Activated CD4-positive, alpha-beta T cell treated with anti-CD3 and anti-CD28 coated beads, Interleukin-2, amount 10 ng/mL, durations not matched to agents 24 days and 14 days (primary cell): ENCODE measurements at regions not wholly inside any gene's neighbourhood (a gene's known extent, or its start where the extent isn't known, plus 50 kb on each side); places are given as distances from the start of the nearest gene placed in this dataset.

ENCODE experiments used
- DNase-seq: peaks from one replicate; pipeline ENCODE4 v3.0.0; 2022
- H3K27ac Mint-ChIP-seq: one replicate; pipeline ENCODE4 v1.8.0; 2022; ENCODE audit warnings: mild to moderate bottlenecking, mixed read lengths
- H3K27me3 Mint-ChIP-seq: one replicate; pipeline ENCODE4 v1.8.0; 2022; ENCODE audit warnings: mixed read lengths
- H3K36me3 Mint-ChIP-seq: one replicate; pipeline ENCODE4 v1.8.0; 2022; ENCODE audit warnings: low read depth, mild to moderate bottlenecking, mixed read lengths
- H3K4me1 Mint-ChIP-seq: one replicate; pipeline ENCODE4 v1.8.0; 2021; ENCODE audit warnings: mixed read lengths
- H3K4me3 Mint-ChIP-seq: one replicate; pipeline ENCODE4 v1.8.0; 2022; ENCODE audit warnings: mild to moderate bottlenecking, moderate library complexity, mixed read lengths
- H3K9me3 Mint-ChIP-seq: one replicate; pipeline ENCODE4 v1.8.0; 2021; ENCODE audit warnings: mixed read lengths
- intact Hi-C: fragments of 100-400 bp; cut with micrococcal nuclease; formaldehyde crosslinking; loops from one replicate; pipeline ENCODE4 v1.15.1; 2023

GRCh38 chr3:104536715-104537114 lies 830.0 kb upstream of the ALCAM start:
- no peak for DNase-seq
- no peak overlapping the region for H3K27ac Mint-ChIP-seq
- no peaks in the 10 kb centered on the region for H3K36me3 Mint-ChIP-seq

DNA sequence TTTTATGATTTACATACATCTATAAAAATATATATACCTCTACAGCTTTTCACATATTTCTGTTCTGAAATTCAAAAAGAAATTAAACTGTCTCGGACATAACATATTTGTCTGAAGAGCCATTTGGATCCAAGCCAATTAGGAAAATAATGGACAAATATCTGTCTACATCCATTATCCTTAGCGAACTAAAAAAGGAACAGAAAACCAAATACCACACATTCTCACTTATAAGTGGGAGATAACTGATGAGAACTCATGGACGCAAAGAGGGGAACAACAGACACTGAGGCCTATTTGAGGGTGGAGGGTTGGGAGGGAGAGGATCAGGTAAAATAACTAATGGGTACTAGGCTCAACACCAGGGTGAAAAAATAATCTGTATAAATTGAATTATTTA lies 829.4 kb upstream of the ALCAM start:
- H3K36me3 Mint-ChIP-seq: no peaks in the 10 kb centered on the region
- intact Hi-C loops: no loop called here

More at GRCh38 chr3:104536715-104537114, 830.0 kb upstream of the ALCAM start:
- no peaks in the 10 kb centered on the region for H3K27me3 Mint-ChIP-seq
- H3K9me3 Mint-ChIP-seq: no peaks in the 10 kb centered on the region
- H3K4me1 Mint-ChIP-seq: no peaks in the 10 kb centered on the region
- H3K4me3 Mint-ChIP-seq: no peak overlapping the region
- intact Hi-C loops: no loop called here

DNA sequence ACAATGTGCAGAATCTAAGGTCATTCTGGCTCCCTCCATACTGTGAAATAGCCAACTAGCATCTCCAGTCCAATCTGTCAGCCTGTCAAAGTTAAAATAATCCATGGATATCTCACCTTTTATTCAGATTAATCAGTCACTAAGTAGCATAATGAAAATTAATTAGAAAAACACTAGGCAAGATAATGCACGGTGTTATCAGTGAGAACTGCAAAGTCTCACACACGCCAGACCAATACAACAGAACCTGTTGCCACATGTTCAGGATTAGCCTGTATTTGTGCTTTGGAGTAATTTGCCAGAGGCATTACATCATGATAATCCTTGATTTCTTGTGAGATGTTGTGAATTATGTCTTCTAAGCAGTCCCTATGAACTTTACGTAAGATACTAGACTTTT lies 820.4 kb upstream of the ALCAM start:
- Mint-ChIP-seq H3K27ac (no peak overlapping the region), H3K9me3 (no peaks in the 10 kb centered on the region), H3K4me3 (no peak overlapping the region), H3K36me3 (no peaks in the 10 kb centered on the region), H3K4me1 (no peaks in the 10 kb centered on the region), H3K27me3 (no peaks in the 10 kb centered on the region)
- no peak for DNase-seq
- intact Hi-C loops: no loop called here

More for the DNA sequence above, 829.4 kb upstream of the ALCAM start:
- no peak overlapping the region for H3K27ac Mint-ChIP-seq
- H3K27me3 Mint-ChIP-seq: no peaks in the 10 kb centered on the region
- H3K9me3 Mint-ChIP-seq: no peaks in the 10 kb centered on the region
- no peak for DNase-seq
- H3K4me3 Mint-ChIP-seq: no peak overlapping the region
- no peaks in the 10 kb centered on the region for H3K4me1 Mint-ChIP-seq

DNA sequence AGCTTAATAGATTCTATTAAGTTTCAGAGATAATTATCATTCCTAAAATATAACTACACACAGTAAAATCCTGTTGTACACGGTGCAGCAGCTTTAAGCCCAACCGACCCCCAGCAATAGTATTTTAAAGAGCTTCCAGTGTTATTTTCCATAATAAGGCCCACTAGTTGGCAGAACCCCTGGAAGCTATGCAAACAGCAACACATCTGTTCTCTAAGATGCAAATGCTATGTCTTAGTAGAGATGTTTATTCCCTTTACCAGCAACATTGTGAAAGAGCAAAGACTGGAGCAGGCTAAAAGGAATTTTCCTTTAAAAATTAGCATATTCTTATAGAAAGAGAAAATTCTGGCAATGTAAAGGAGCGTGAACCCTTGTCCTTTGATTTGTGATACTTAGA lies 819.7 kb upstream of the ALCAM start:
- Mint-ChIP-seq H3K27me3 (no peaks in the 10 kb centered on the region), H3K4me1 (no peaks in the 10 kb centered on the region), H3K4me3 (no peak overlapping the region), H3K27ac (no peak overlapping the region), H3K36me3 (no peaks in the 10 kb centered on the region), H3K9me3 (no peaks in the 10 kb centered on the region)
- no peak for DNase-seq
- intact Hi-C loops: no loop called here

DNA sequence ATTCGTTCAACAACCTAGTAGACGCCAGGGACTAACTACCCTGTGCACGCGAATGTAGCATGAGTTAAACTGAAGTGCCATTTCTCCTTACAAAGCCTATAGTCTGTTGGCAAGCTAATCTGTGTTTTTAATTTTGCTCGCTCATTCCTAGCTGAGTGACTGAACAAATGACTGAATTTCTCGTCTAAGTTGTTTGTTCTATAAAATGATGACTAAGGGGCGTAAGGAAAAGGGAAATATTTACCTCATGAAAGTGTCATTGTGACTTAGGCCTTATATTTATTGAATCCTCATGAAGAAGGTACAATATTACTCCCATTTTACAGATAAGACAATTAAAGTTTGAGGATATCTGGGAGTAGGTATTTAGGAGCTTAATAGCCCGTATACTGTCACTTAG lies 818.3 kb upstream of the ALCAM start:
- Mint-ChIP-seq H3K27ac (no peak overlapping the region), H3K27me3 (peaks cover 4% of the 10 kb centered on the region), H3K4me1 (no peaks in the 10 kb centered on the region), H3K36me3 (no peaks in the 10 kb centered on the region), H3K9me3 (no peaks in the 10 kb centered on the region), H3K4me3 (no peak overlapping the region)
- DNase-seq: no peak
- intact Hi-C loops: no loop called here

- H3K27me3 Mint-ChIP-seq: peaks cover 4% of the 10 kb centered on the region
- intact Hi-C loops: no loop called here
- no peak overlapping the region for H3K4me3 Mint-ChIP-seq
- no peak overlapping the region for H3K27ac Mint-ChIP-seq
- H3K36me3 Mint-ChIP-seq: no peaks in the 10 kb centered on the region
- no peak for DNase-seq
- no peaks in the 10 kb centered on the region for H3K9me3 Mint-ChIP-seq
- no peaks in the 10 kb centered on the region for H3K4me1 Mint-ChIP-seq
Measured at GRCh38 chr3:104549099-104549714, 817.5 kb upstream of the ALCAM start.

- intact Hi-C loops: no loop called here
- Mint-ChIP-seq H3K9me3 (no peaks in the 10 kb centered on the region), H3K36me3 (no peaks in the 10 kb centered on the region), H3K4me3 (no peak overlapping the region), H3K4me1 (no peaks in the 10 kb centered on the region), H3K27ac (no peak overlapping the region), H3K27me3 (peaks cover 7% of the 10 kb centered on the region)
- DNase-seq: no peak
Measured at GRCh38 chr3:104553121-104553520, 813.6 kb upstream of the ALCAM start.

DNA sequence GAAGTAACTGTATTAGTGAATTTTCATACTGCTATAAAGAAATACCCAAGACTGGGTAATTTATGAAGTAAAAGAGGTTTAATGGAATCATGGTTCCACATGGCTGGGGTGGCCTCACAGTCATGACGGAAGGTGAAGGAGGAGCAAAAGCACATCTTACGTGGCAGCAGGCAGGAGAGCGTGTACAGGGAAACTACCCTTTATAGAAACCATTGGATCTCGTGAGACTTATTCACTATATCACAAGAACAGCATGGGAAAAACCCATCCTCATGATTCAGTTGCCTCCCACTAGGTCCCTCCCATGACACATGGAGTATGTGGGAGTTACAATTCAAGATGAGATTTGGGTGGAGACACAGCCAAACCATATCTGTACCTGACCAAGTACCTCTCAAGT lies 812.3 kb upstream of the ALCAM start:
- intact Hi-C loops: no loop called here
- no peak overlapping the region for H3K4me3 Mint-ChIP-seq
- H3K27me3 Mint-ChIP-seq: peaks cover 7% of the 10 kb centered on the region
- H3K4me1 Mint-ChIP-seq: no peaks in the 10 kb centered on the region
- H3K9me3 Mint-ChIP-seq: no peaks in the 10 kb centered on the region
- no peak overlapping the region for H3K27ac Mint-ChIP-seq
- no peaks in the 10 kb centered on the region for H3K36me3 Mint-ChIP-seq
- DNase-seq: no peak

GRCh38 chr3:104555728-104556127 lies 811.0 kb upstream of the ALCAM start:
- Mint-ChIP-seq H3K27ac (no peak overlapping the region), H3K27me3 (peaks cover 7% of the 10 kb centered on the region), H3K4me1 (no peaks in the 10 kb centered on the region), H3K36me3 (no peaks in the 10 kb centered on the region), H3K4me3 (no peak overlapping the region), H3K9me3 (no peaks in the 10 kb centered on the region)
- no peak for DNase-seq
- intact Hi-C loops: no loop called here

DNA sequence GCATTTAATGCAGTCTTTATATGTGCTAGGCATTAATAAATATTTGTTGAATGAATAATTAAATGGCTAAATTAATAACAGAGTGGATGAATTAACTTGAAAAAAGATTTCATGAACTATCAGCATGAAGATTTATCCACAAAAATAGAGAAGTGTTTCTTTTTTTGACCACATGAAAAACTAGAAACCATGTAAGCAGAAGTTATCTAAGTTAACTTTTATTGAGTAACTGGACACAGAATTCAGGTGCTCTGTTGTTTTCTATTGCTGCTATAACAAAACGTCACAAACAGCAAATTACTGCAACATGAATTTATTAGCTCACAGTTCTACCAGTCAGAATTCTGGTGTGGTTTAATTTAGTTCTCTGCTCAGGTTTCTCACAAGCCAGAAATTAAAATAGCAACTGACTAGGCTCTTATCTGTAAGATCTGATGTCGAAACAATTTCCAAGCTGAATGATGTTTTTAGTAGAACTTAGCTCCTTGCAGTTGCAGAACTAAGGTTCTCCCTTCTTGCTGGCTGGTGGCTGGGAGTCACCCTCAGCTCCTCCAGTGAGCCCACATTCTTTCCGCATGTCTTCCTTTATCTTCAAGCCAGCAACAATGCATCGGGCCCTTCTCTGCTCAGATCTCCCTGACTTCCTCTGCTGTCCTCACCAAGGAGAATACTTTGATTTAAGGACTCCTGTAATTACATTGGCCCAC lies 810.2 kb upstream of the ALCAM start:
- H3K36me3 Mint-ChIP-seq: no peaks in the 10 kb centered on the region
- intact Hi-C loops: no loop called here
- no peak overlapping the region for H3K27ac Mint-ChIP-seq

DNA sequence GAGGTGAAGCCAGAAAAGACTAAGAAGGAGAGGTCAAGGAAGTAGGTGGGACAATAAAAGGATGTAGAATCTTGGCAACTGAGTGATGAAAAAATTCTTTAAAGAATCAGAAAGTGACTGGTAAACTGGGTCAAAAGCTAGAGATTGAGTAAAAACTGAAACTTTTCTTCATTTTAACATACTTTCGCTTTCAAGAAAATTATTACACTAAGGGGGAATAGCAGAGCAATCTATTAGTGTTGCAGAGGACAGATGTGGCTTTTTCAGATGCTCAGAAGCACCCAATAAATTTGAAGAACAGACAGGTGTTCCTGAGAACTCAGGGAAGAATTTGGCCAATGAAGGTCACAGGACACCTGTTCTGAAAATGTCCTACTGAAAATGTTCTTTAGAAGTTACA lies 805.4 kb upstream of the ALCAM start:
- no peak overlapping the region for H3K4me3 Mint-ChIP-seq
- no peaks in the 10 kb centered on the region for H3K4me1 Mint-ChIP-seq
- DNase-seq: no peak
- no peaks in the 10 kb centered on the region for H3K36me3 Mint-ChIP-seq
- peaks cover 3% of the 10 kb centered on the region for H3K27me3 Mint-ChIP-seq
- intact Hi-C loops: no loop called here
- H3K9me3 Mint-ChIP-seq: no peaks in the 10 kb centered on the region
- H3K27ac Mint-ChIP-seq: no peak overlapping the region

More for the DNA sequence above, 810.2 kb upstream of the ALCAM start:
- Mint-ChIP-seq H3K4me3 (no peak overlapping the region), H3K4me1 (no peaks in the 10 kb centered on the region), H3K27me3 (peaks cover 7% of the 10 kb centered on the region), H3K9me3 (no peaks in the 10 kb centered on the region)
- DNase-seq: no peak

GRCh38 chr3:104564045-104564643 lies 802.6 kb upstream of the ALCAM start:
- DNase-seq: peak; percentile 85
- intact Hi-C loops: loop anchor here (1.0 to 2.0 kb wide), 2 partner anchors 805 to 955 kb away; no protein-coding TSS in a partner anchor
- H3K36me3 Mint-ChIP-seq: no peaks in the 10 kb centered on the region
- no peaks in the 10 kb centered on the region for H3K27me3 Mint-ChIP-seq
- no peak overlapping the region for H3K27ac Mint-ChIP-seq
- H3K4me1 Mint-ChIP-seq: no peaks in the 10 kb centered on the region
- H3K9me3 Mint-ChIP-seq: no peaks in the 10 kb centered on the region
- no peak overlapping the region for H3K4me3 Mint-ChIP-seq

DNA sequence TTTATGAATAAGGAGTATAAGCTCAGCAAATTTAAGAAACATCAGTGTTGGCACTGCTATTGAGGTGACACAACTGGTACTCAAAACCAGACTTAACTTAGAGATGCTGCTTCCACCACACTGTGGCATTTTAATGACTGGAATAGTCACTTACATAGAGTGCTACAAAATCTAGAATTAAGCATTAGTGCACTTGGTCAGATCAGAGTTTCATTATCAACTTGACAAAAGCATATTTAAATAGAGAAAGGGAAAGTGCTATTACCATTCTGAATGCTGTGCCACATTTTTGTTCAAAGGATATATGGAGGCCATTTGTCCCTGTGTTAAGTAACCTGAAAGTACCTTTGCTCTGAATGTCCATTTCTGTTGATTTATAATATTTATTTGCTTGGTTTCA lies 800.7 kb upstream of the ALCAM start:
- H3K4me1 Mint-ChIP-seq: no peaks in the 10 kb centered on the region
- intact Hi-C loops: no loop called here
- H3K27ac Mint-ChIP-seq: no peak overlapping the region
- DNase-seq: no peak
- no peaks in the 10 kb centered on the region for H3K9me3 Mint-ChIP-seq
- H3K4me3 Mint-ChIP-seq: no peak overlapping the region
- no peaks in the 10 kb centered on the region for H3K27me3 Mint-ChIP-seq
- H3K36me3 Mint-ChIP-seq: no peaks in the 10 kb centered on the region

GRCh38 chr3:104575634-104576033 lies 791.1 kb upstream of the ALCAM start:
- Mint-ChIP-seq H3K36me3 (no peaks in the 10 kb centered on the region), H3K4me3 (no peak overlapping the region), H3K9me3 (peaks cover 15% of the 10 kb centered on the region), H3K27me3 (no peaks in the 10 kb centered on the region), H3K27ac (no peak overlapping the region), H3K4me1 (no peaks in the 10 kb centered on the region)
- intact Hi-C loops: no loop called here
- no peak for DNase-seq
